Stimulated activated memory B cell treated with anti-CD40 and anti-IgM and Interleukin-4, amounts not matched to agents 10 μg/mL and 1 μg/mL and 100 μg/mL, for 72 hours (primary cell): ENCODE measurements at regions not wholly inside any gene's neighbourhood (a gene's known extent, or its start where the extent isn't known, plus 50 kb on each side); places are given as distances from the start of the nearest gene placed in this dataset.

ENCODE experiments used
- ATAC-seq: fragments of 150-1000 bp; cut with Tn5 transposase; 2 replicates; pipeline ENCODE4 v1.10.0; 2021
- H3K27ac Mint-ChIP-seq: one replicate; pipeline ENCODE4 v1.8.0; 2022; ENCODE audit warnings: mild to moderate bottlenecking, mixed read lengths
- H3K27me3 Mint-ChIP-seq: one replicate; pipeline ENCODE4 v1.8.0; 2022; ENCODE audit warnings: mixed read lengths
- H3K36me3 Mint-ChIP-seq: one replicate; pipeline ENCODE4 v1.8.0; 2022; ENCODE audit warnings: mixed read lengths
- H3K4me1 Mint-ChIP-seq: one replicate; pipeline ENCODE4 v1.8.0; 2022; ENCODE audit warnings: mixed read lengths
- H3K4me3 Mint-ChIP-seq: one replicate; pipeline ENCODE4 v1.8.0; 2022; ENCODE audit warnings: mild to moderate bottlenecking, moderate library complexity, mixed read lengths
- H3K9me3 Mint-ChIP-seq: one replicate; pipeline ENCODE4 v1.8.0; 2022; ENCODE audit warnings: mixed read lengths

DNA sequence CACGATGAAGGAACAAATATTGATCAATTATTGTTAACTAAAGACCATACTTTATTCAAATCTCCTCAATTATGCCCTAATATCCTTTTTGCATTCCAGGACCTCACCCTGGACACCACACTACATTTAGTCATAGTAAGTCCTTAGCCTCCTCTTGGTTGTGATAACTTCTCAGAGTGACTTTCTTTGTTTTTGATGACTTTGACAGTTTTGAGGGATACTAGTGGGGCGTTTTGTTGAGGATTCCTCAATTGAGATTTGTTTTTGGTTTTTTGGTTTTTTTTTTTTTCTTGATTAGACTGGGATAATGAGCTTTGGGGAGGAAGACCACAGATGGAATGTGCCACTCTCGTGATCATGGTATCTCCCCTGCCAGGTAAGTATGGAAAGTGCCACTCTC lies 105.5 kb downstream of the SOX9 start:
- no peak for ATAC-seq
- Mint-ChIP-seq H3K27ac (no peak overlapping the region), H3K4me3 (no peak overlapping the region), H3K9me3 (peaks cover 4% of the 10 kb centered on the region), H3K36me3 (no peaks in the 10 kb centered on the region), H3K27me3 (no peaks in the 10 kb centered on the region), H3K4me1 (no peaks in the 10 kb centered on the region)

DNA sequence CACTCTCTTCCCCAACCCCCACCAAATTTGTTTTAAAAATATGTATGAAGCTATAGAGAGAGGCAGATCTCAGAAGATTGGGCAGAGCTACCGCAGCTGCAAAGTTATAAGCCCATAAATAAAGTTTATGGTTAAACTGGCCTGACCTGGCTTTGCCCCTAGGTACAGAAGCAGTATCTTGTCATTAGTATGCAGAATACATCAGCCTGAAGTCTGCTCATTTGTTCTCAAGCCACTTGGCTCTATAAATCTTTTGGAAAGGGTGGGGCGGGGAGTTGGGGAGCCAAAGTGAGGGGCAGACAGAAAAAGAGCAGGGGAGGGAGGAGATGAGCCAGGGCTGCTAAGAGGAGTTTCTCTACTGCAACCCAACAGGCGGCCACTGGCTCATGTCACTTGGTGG lies 113.2 kb downstream of the SOX9 start:
- no peaks in the 10 kb centered on the region for H3K36me3 Mint-ChIP-seq
- no peak overlapping the region for H3K27ac Mint-ChIP-seq
- H3K4me3 Mint-ChIP-seq, result no peak overlapping the region
- no peak for ATAC-seq
- no peaks in the 10 kb centered on the region for H3K4me1 Mint-ChIP-seq
- no peaks in the 10 kb centered on the region for H3K9me3 Mint-ChIP-seq
- H3K27me3 Mint-ChIP-seq, result peaks cover 10% of the 10 kb centered on the region

DNA sequence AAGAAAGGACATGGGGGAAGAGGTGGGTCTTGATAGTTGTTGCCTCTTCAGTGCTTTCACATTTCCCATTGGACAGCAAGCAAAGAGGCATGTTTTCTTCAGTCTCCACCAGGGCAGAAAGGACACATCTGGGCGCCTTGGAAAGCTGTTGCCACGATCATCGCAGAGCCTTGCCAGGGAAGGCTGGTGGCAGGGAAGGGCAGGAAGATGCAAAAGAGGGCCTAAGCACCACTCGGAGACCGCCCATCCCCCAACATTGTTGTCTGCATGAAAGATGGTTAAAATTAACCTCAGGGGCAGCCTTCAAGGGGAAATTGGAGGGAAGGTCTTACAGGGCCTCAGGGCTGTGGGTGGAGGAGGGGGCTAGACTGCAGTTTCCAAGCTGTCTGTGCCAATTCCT lies 114.2 kb downstream of the SOX9 start:
- no peaks in the 10 kb centered on the region for H3K36me3 Mint-ChIP-seq
- H3K4me3 Mint-ChIP-seq, result no peak overlapping the region
- peaks cover 10% of the 10 kb centered on the region for H3K27me3 Mint-ChIP-seq
- no peaks in the 10 kb centered on the region for H3K4me1 Mint-ChIP-seq
- H3K9me3 Mint-ChIP-seq, result peaks cover 3% of the 10 kb centered on the region
- no peak for ATAC-seq
- no peak overlapping the region for H3K27ac Mint-ChIP-seq

DNA sequence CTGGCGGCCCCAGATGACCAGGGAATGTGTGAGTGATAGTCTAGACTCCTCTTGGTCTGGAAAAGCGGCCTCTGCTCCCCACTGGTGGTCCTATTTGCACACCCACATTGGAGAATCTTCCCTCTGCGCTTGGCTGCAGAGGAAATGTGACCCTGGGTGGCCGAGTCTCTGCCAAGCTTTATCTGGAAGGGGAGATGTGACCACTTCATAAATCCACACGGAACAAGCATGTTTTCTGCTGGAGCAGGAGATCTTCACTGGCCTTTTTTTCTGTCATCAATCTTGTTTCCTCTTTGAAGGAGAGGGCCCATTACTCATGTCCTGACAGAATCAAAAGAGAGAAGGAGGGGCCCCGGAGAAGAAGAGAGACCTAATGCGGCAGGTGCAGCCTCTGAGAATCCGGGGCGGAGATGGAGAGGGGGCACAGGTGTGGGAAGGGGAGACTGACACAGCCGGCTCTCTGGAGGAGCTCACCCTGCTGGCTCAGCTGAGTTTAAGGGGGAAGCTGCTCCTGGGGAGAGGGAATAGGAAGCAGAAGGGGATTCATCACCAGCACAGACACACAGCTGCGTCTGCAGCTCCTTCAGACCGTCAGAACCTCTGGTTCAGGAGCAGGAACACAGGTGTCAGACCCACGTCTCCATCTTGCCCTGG lies 116.3 kb downstream of the SOX9 start:
- Mint-ChIP-seq H3K27me3 (peaks cover 10% of the 10 kb centered on the region), H3K4me1 (no peaks in the 10 kb centered on the region), H3K9me3 (peaks cover 5% of the 10 kb centered on the region), H3K36me3 (no peaks in the 10 kb centered on the region), H3K4me3 (no peak overlapping the region), H3K27ac (no peak overlapping the region)
- no peak for ATAC-seq

DNA sequence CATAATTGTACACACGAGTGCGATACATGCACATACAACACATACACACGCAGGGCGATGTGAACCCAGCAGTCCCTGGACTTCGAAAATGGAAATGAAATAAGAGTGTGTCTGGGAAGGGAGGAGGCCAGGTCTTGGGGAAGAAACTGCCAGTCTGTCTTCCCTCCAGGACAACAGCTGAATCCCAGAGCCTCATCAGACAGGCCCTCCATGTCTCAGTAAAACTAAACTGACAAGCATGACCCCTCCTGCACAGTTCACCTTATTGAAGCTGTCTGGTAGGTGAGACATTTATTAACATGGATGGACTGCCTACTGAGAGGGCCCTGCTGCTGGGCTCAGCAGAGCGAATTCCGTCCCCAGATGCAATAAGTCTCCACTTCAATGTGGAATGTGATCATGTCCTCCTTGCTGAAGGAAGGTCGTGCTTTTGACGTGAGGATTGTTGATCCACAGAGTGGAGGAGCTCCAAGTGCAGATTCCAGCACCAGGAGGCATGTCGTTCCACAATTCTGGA lies 117.4 kb downstream of the SOX9 start:
- Mint-ChIP-seq H3K4me3 (no peak overlapping the region), H3K9me3 (peaks cover 8% of the 10 kb centered on the region), H3K27me3 (peaks cover 10% of the 10 kb centered on the region)

DNA sequence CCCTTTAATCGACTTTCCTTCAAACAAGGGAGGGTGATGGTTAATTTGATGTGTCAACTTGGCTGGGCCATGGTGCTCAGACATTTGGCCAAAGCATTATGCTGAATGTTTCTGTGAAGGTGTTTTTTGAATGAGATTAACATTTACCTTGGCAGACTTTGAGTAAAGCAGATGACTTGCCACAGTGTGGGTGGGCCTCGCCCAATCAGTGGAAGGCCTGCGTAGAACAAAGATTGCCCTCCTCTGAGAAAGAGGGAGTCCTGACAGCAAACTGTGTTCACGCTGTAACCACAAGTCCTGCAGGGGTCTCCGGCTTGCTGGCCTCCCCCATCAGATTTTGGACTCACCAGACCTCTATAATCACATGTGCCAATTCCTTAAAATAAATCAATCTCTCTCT lies 118.7 kb downstream of the SOX9 start:
- H3K4me1 Mint-ChIP-seq, result no peaks in the 10 kb centered on the region
- H3K27me3 Mint-ChIP-seq, result peaks cover 10% of the 10 kb centered on the region
- H3K4me3 Mint-ChIP-seq, result no peak overlapping the region
- no peaks in the 10 kb centered on the region for H3K36me3 Mint-ChIP-seq
- H3K9me3 Mint-ChIP-seq, result peaks cover 15% of the 10 kb centered on the region
- no peak overlapping the region for H3K27ac Mint-ChIP-seq
- no peak for ATAC-seq

More for the DNA sequence above, 117.4 kb downstream of the SOX9 start:
- no peaks in the 10 kb centered on the region for H3K4me1 Mint-ChIP-seq
- no peaks in the 10 kb centered on the region for H3K36me3 Mint-ChIP-seq
- no peak for ATAC-seq
- H3K27ac Mint-ChIP-seq, result no peak overlapping the region

DNA sequence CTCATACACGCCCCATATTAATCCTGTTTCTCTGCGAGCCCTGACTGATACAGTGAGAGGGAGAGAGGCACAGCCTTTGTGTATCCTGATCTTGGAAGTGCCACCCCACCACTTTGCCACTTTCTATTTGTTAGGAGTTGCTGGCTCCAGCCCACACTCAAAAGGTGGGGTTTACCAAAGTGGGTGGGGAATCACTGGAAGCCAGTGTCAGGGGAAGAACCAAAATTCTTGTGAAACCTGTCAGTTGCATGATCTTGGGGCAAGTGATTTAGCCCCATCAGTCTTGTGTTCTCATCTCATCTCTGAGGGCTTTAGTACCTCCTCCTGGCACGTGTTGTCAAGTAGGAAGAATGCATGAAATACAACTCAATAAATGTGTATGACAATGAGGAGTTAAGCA lies 119.5 kb downstream of the SOX9 start:
- Mint-ChIP-seq H3K9me3 (peaks cover 15% of the 10 kb centered on the region), H3K27me3 (peaks cover 10% of the 10 kb centered on the region), H3K4me3 (no peak overlapping the region), H3K4me1 (no peaks in the 10 kb centered on the region), H3K27ac (no peak overlapping the region), H3K36me3 (no peaks in the 10 kb centered on the region)
- no peak for ATAC-seq

DNA sequence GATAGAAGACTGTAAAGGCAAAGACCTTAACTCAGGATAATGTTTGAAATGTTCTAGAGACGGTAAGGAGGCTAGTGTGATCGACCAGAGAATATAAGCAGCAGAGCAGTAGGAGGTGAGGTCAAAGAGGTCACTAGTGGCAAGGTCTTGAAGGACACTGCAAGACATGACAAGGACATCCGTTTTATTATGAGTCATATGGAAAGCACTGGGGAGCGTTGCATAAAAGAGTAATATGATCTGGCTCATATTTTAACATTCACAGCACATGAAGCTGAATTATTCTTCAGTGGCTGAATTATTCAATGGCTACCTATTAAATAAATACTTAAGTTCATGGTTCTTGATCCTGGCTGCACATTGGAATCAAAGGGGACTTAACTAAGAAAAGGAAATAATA lies 123.7 kb downstream of the SOX9 start:
- peaks cover 18% of the 10 kb centered on the region for H3K9me3 Mint-ChIP-seq
- H3K4me3 Mint-ChIP-seq, result no peak overlapping the region
- ATAC-seq, result no peak
- no peak overlapping the region for H3K27ac Mint-ChIP-seq
- H3K4me1 Mint-ChIP-seq, result no peaks in the 10 kb centered on the region
- no peaks in the 10 kb centered on the region for H3K27me3 Mint-ChIP-seq
- H3K36me3 Mint-ChIP-seq, result no peaks in the 10 kb centered on the region

DNA sequence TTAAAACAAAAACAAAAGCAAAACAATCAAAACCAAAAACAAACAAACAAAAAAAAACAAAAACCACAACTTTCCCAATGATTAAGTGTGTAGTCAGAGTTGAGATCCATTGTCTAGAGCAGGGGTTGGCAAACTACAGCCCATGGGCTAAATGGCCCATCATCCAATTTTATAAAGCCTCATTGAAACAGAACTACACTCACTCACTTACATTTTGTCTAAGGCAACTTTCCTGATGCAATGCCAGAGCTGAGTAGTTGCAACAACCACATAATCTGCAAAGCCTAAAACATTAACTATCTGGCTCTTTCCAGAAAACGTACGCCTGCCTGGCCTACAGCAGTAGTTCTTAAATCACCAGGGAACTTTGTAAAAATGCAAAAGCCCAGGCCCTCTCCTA lies 124.1 kb downstream of the SOX9 start:
- Mint-ChIP-seq H3K9me3 (peaks cover 15% of the 10 kb centered on the region), H3K27me3 (no peaks in the 10 kb centered on the region), H3K27ac (no peak overlapping the region), H3K4me1 (no peaks in the 10 kb centered on the region), H3K4me3 (no peak overlapping the region), H3K36me3 (no peaks in the 10 kb centered on the region)
- no peak for ATAC-seq

DNA sequence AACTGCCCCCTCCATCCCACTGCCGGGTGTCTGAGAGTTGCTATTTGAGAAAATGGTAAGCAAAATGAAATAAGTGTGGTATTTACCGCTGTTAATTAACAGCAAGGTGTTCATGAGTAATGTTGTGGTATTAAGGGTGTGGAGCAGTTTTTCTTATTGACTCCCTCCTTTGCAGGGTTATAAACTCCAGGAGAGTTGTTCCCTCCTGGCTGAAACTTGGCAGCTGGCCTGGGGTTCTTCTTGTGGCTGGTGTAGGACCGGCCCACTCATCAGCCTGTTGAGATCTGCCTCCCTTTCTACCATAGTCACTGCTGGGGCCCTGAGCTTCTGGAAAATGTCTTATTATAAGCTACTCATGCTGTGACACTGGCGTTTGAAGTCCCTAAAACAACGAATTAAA lies 128.6 kb downstream of the SOX9 start:
- H3K4me1 Mint-ChIP-seq, result no peaks in the 10 kb centered on the region
- H3K36me3 Mint-ChIP-seq, result no peaks in the 10 kb centered on the region
- H3K27me3 Mint-ChIP-seq, result no peaks in the 10 kb centered on the region
- no peak overlapping the region for H3K4me3 Mint-ChIP-seq
- no peak overlapping the region for H3K27ac Mint-ChIP-seq
- H3K9me3 Mint-ChIP-seq, result peaks cover 10% of the 10 kb centered on the region
- no peak for ATAC-seq

DNA sequence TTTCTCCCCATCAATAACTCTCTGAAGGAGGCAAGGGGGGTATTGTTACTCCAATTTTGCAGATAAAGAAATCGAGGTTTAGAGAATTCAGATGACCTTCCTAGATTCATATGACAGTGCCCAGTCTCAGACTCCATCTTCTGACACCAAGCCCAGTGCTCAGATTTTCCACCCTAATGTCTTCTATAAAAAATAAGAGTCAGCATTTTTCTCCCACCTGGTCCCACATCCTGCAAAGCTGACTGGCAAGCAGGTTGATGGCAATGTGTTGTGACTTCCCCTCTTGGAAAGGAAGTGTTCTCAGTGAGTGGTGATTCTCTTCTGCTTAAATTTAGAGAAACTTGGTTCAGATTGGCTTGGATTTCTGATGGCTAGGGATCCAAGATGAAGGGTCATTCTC lies 129.4 kb downstream of the SOX9 start:
- Mint-ChIP-seq H3K36me3 (no peaks in the 10 kb centered on the region), H3K9me3 (peaks cover 12% of the 10 kb centered on the region), H3K4me1 (no peaks in the 10 kb centered on the region), H3K27ac (no peak overlapping the region), H3K4me3 (no peak overlapping the region), H3K27me3 (no peaks in the 10 kb centered on the region)
- ATAC-seq, result no peak

DNA sequence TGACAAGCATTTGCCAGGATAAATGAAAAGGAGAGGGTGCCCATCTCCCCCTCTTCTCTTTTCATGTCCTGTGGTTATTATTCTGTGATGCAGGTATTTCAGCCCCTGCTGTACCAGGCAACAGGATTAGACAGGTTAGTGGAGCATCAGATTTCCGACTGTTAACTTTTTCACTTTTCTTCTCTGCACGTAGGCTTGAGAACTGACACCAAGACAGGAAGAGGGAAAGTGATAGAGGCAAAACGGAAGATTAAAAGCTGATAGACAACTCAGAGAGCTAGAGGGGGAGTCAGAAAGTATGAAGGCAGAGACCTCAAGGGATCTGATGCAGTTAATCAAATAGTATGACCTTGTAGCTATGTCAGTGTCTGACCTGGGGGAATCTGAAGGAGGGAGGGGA lies 132.8 kb downstream of the SOX9 start:
- Mint-ChIP-seq H3K36me3 (no peaks in the 10 kb centered on the region), H3K9me3 (peaks cover 11% of the 10 kb centered on the region), H3K4me1 (no peaks in the 10 kb centered on the region), H3K4me3 (no peak overlapping the region), H3K27me3 (no peaks in the 10 kb centered on the region), H3K27ac (no peak overlapping the region)
- no peak for ATAC-seq

DNA sequence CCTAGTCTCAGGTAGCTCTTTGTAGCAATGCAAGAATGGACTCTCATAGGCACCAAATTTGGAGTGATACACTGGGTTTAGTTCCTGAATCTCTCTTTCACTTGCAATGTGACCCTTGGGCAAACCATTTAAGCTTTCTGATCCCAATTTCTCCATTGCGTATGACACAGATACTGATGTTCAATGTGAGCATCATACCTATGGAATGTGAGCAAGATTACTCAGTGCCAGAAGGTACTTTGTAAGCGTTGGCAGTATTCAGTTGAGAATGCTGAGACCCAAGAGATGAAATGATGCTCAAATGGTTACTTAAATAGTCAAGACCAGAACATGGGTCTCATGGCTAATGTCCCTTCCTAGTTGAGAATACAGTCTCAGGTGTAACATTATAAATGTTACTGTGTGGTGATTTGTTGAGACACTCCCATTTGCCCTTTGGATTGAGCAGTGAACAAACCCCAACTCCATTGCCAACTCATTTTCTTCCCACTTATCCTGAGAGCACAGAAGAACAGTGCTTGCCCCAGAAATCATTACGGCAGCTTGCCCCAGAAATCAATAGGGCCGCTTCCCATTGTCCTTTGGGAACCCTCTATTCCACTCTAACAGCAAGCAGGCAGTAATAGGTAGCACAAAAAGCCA lies 134.1 kb downstream of the SOX9 start:
- H3K27me3 Mint-ChIP-seq, result no peaks in the 10 kb centered on the region
- H3K36me3 Mint-ChIP-seq, result no peaks in the 10 kb centered on the region
- peaks cover 10% of the 10 kb centered on the region for H3K9me3 Mint-ChIP-seq
- H3K27ac Mint-ChIP-seq, result no peak overlapping the region
- no peak for ATAC-seq
- H3K4me3 Mint-ChIP-seq, result no peak overlapping the region
- H3K4me1 Mint-ChIP-seq, result no peaks in the 10 kb centered on the region

DNA sequence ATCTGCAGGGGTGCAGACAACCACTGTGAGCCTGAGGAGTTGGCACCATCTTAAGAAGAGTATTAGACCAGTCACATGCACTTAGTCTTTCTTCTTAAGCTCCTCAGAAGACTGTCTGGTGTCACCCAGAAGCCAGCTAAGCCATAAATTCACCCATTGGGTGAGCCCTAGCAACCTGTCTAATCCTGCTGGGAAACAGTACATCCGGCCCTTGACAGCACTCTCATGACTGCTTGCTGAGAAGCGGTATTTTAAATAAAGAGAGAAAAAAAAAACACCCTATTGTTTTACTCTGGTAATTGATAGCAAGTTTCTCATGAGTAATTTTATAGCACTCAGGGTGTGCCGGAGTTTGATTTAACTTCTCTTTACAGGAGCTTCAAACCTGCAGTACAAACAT lies 134.7 kb downstream of the SOX9 start:
- no peak overlapping the region for H3K4me3 Mint-ChIP-seq
- H3K9me3 Mint-ChIP-seq, result peaks cover 10% of the 10 kb centered on the region
- H3K27ac Mint-ChIP-seq, result no peak overlapping the region
- no peaks in the 10 kb centered on the region for H3K4me1 Mint-ChIP-seq
- no peaks in the 10 kb centered on the region for H3K36me3 Mint-ChIP-seq
- no peaks in the 10 kb centered on the region for H3K27me3 Mint-ChIP-seq
- no peak for ATAC-seq

DNA sequence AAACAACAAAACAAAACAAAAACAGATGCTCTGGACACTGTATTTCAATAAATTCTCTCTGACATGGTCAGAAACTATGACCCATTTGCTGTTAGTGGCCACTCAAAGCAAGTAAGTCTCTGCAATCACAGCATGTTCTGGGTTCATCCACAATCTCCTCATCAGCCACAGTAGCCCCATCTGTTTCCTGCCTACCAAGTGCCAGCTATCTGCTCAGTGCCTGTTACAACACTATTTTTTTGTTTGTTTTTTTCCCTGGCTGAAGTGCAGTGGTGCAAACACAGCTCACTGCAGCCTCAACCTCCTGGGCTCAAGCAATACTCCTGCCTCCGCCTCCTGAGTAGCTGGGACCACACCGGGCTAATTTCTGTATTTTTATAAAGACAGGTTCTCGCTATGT lies 137.9 kb downstream of the SOX9 start:
- Mint-ChIP-seq H3K4me3 (no peak overlapping the region), H3K36me3 (no peaks in the 10 kb centered on the region), H3K9me3 (peaks cover 9% of the 10 kb centered on the region), H3K27ac (no peak overlapping the region), H3K4me1 (no peaks in the 10 kb centered on the region), H3K27me3 (no peaks in the 10 kb centered on the region)
- ATAC-seq, result no peak

DNA sequence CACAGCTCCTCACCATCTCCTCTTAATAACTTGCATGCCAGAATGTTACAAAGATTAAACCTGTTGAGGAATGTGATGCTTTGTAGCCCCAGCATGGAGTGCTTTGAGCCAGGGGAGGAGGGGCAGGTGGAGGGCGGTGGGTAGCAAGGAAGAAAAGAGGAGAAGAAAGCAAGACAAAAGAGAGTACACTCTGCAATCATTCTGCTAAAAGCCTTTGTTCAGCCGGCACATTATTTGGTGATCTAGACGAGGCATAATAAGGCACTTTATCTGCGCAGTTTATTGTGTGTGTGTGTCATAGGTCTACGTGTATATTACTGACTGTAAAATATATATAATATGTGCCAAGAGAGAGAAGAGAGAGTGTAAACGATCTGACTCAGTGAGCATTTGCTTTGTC lies 139.1 kb downstream of the SOX9 start:
- Mint-ChIP-seq H3K9me3 (peaks cover 3% of the 10 kb centered on the region), H3K4me3 (no peak overlapping the region), H3K36me3 (no peaks in the 10 kb centered on the region), H3K4me1 (no peaks in the 10 kb centered on the region), H3K27ac (no peak overlapping the region), H3K27me3 (no peaks in the 10 kb centered on the region)
- ATAC-seq, result no peak
